ENCODE measurements at regions not wholly inside any gene's neighbourhood (a gene's known extent, or its start where the extent isn't known, plus 50 kb on each side); places are given as distances from the start of the nearest gene placed in this dataset.

GRCh38 chr4:116877069-116877468, 208.3 kb downstream of the TRAM1L1 start:
- TF ChIP-seq EP300 (IDR thresholded peaks at IDR 0.05) (no peak), POLR2A (IDR thresholded peaks at IDR 0.05) (no peak), POLR2AphosphoS5 (IDR thresholded peaks at IDR 0.05) (no peak), CTCF (IDR thresholded peaks at IDR 0.05) (no peak)
- Histone ChIP-seq H3K36me3 (no peaks in the 10 kb centered on the region), H3K4me1 (no peaks in the 10 kb centered on the region), H3K27me3 (no peaks in the 10 kb centered on the region), H3K27ac (no peak overlapping the region), H3K9me3 (no peaks in the 10 kb centered on the region), H3K4me3 (no peak overlapping the region)
- no peak for DNase-seq
- intact Hi-C loops (cut with DNase I; ENCODE audit: low total_unique reads): no loop called here
- WGBS, 5 donors: 66 to 92% (median 75%) methylated on average over 1 of the region's 1 CpG

GRCh38 chr4:116872941-116873340, 212.4 kb downstream of the TRAM1L1 start:
- Histone ChIP-seq H3K36me3 (no peaks in the 10 kb centered on the region), H3K4me1 (no peaks in the 10 kb centered on the region), H3K27me3 (no peaks in the 10 kb centered on the region), H3K27ac (no peak overlapping the region), H3K9me3 (no peaks in the 10 kb centered on the region), H3K4me3 (no peak overlapping the region)
- WGBS, 5 donors: 21 to 53% (median 27%) methylated on average over 1 of the region's 1 CpG
- intact Hi-C loops (cut with DNase I; ENCODE audit: low total_unique reads): no loop called here
- TF ChIP-seq POLR2AphosphoS5 (IDR thresholded peaks at IDR 0.05) (no peak), POLR2A (IDR thresholded peaks at IDR 0.05) (no peak), CTCF (IDR thresholded peaks at IDR 0.05) (no peak), EP300 (IDR thresholded peaks at IDR 0.05) (no peak)
- no peak for DNase-seq

GRCh38 chr4:116872308-116872707, 213.1 kb downstream of the TRAM1L1 start:
- no peak for DNase-seq
- Histone ChIP-seq H3K9me3 (no peaks in the 10 kb centered on the region), H3K36me3 (no peaks in the 10 kb centered on the region), H3K27ac (no peak overlapping the region), H3K4me3 (no peak overlapping the region), H3K27me3 (no peaks in the 10 kb centered on the region), H3K4me1 (no peaks in the 10 kb centered on the region)
- intact Hi-C loops (cut with DNase I; ENCODE audit: low total_unique reads): no loop called here
- TF ChIP-seq POLR2A (IDR thresholded peaks at IDR 0.05) (no peak), EP300 (IDR thresholded peaks at IDR 0.05) (no peak), POLR2AphosphoS5 (IDR thresholded peaks at IDR 0.05) (no peak), CTCF (IDR thresholded peaks at IDR 0.05) (no peak)
- 80 to 90% (median 82%) methylated on average over 1 of the region's 1 CpG for WGBS, 5 donors

GRCh38 chr4:116870686-116871085, 214.7 kb downstream of the TRAM1L1 start:
- H3K36me3 ChIP-seq: no peaks in the 10 kb centered on the region
- TF ChIP-seq EP300 (IDR thresholded peaks at IDR 0.05): no peak
- TF ChIP-seq POLR2A (IDR thresholded peaks at IDR 0.05): no peak
- no peak for TF ChIP-seq POLR2AphosphoS5 (IDR thresholded peaks at IDR 0.05)
- no peak for TF ChIP-seq CTCF (IDR thresholded peaks at IDR 0.05)
- no peaks in the 10 kb centered on the region for H3K4me1 ChIP-seq
- DNase-seq: no peak
- no peaks in the 10 kb centered on the region for H3K9me3 ChIP-seq
- WGBS, 5 donors: 27 to 52% (median 40%) methylated on average over 3 of the region's 3 CpGs
- intact Hi-C loops (cut with DNase I; ENCODE audit: low total_unique reads): no loop called here
- no peaks in the 10 kb centered on the region for H3K27me3 ChIP-seq
- H3K4me3 ChIP-seq: no peak overlapping the region
- no peak overlapping the region for H3K27ac ChIP-seq
